GM21786 (cell line): ENCODE measurements at regions not wholly inside any gene's neighbourhood (a gene's known extent, or its start where the extent isn't known, plus 50 kb on each side); places are given as distances from the start of the nearest gene placed in this dataset.
"Not testable (repeated sequence)": the region's sequence is repeated elsewhere in the genome, so short reads cannot be mapped to it uniquely, and the experiment has no call there.

ENCODE experiments used
- ATAC-seq: cut with Tn5 transposase; IDR thresholded peaks from one replicate; pipeline ENCODE4 v1.9.1; 2021; ENCODE audit not compliant: unreplicated experiment

DNA sequence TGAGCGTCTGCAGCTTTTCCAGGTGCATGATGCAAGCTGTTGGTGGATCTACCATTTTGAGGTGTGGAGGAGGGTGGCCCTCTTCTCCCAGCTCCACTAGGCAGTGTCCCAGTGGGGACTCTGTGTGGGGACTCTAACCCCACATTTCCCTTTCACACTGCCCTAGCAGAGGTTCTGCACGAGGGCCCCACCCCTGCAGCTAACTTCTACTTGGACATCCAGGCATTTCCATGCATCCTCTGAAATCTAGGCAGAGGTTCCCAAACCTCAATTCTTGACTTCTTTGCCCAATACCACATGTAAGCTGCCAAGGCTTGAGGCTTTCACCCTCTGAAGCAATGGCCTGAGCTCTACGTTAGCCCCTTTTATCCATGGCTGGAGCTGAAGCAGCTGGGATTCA is 61.4 kb upstream of the HGFAC start:
- ATAC-seq: not testable (repeated sequence)

DNA sequence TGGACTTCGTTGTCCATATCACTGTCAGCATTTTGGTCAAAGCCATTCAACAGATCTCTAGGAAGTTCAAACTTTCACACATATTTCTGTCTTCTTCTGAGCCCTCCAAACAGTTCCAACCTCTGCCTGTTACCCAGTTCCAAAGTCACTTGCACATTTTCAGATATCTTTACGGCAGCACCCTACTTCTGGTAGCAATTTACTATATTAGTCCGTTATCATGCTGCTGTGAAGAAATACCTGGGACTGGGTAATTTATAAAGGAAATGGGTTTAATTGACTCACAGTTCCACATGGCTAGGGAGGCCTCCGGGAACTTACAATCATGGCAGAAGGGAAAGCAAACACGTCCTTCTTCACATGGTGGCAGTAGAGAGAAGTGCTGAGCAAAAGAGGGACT is 60.6 kb upstream of the HGFAC start:
- ATAC-seq: not testable (repeated sequence)

DNA sequence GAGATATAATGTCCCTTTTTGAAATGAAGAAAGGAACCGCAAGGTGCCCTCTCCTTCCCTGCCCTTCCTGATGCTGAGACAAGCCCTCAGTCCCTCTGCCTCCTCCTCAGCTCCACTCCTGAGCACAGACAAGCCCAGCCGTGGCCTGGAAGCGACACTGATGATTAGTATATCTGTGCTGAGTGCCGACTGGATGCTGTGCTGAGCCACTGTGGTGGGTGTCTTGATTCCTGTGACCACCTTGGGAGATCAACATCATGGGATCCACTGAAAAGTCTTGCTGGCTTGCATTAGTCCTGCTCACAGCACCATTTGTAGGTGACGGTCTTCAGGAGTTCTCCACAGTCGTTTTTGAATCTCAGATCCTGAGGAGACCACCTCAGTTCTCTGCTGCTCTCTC is 59.5 kb upstream of the HGFAC start:
- ATAC-seq: no peak

DNA sequence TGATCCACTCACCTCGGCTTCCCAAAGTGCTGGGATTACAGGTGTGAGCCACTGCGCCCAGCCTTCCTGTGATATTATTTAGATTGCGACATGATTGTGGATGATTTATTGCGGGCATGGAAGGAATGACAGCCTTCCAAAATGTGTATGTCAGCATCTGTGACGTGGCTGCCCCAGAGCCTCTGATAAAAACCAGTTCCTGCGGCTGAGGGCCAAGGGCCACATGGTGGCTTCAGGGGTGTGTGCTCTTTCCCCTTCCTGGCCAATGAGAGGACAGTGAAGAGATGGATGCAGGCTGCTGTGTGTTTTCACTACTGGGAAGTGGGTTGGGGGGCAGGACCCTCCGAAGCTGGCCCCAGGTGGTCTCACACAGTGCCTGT is 57.4 kb upstream of the HGFAC start:
- no peak for ATAC-seq

DNA sequence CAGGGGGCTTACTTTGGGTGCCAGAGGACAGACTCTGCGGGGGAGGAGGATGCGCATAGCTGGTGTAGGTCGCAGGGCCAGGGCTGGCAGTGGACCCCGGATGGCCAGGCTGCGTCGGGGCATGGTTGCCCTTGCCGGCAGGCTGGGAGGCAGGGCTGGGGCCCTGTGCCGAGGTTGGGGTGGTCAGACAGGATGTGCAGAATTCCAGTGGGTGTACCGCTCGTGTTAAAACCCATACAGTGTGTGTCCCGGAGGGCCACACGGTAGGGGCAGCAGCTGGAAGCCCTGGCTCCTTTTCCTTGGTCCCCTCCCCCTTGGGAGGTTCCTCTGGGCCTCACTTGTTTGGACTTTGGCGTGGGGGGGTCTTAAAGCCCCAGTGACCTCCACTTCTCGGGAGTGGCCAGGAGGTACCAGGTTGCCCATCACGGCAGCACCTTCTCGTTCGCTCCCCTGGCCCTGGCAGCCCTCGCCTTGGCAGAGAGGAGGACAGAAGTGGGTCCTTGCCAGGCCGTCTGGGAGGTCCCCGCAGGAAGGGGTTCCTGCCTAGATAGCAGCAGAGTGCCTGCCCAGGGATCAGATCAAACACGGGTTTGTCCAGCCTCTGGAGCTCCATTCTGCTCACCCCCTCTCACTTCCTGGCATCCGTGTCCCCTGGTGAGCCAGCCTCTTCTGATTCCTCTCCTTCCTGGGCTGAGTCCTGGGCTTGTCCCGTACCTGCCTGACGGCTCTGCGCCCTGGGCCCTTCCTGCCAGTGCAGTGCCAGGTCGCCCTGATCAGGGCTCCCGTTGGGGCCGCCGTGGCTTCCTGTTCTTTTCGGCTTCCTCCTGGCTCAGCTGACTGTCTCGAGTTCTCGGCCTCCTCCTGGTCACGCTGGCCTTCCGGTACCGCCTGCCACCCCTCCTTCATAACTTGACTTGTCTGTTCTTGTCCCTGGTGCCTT is 56.7 kb upstream of the HGFAC start:
- no peak for ATAC-seq

DNA sequence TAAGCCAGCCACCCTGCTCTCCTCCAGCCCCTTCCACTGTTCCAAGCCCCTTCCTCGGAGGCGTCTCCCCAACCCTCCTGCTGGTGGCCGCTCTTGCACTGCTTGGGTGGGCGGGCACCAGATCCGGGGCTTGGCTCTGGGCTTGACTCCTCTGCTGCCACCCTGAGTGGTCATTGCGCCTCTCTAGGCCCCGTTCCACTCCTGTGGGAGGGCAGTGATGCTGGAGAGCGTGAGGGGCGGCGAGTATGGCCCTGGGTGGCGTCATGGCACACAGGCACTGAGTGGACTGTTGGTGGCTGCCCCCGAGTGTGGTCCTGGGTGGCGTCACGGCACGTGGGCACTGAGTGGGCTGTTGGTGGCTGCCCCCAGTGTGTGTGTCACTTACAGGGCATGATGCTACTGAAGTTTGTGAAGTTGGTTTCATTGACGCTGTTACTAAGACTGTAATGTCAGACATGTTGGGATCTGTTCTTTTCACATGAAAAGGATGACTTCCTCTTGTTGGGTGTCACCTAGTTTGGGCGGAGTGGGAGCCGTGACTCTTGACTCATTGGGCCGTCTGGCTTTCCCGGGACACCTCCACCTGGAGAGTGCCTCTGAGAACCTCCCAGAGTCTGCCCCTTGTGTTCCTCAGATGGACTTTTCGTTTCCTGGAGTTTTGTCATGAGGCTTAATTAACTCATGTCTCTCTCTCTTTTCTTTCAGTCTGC is 55.9 kb upstream of the HGFAC start:
- no peak for ATAC-seq

DNA sequence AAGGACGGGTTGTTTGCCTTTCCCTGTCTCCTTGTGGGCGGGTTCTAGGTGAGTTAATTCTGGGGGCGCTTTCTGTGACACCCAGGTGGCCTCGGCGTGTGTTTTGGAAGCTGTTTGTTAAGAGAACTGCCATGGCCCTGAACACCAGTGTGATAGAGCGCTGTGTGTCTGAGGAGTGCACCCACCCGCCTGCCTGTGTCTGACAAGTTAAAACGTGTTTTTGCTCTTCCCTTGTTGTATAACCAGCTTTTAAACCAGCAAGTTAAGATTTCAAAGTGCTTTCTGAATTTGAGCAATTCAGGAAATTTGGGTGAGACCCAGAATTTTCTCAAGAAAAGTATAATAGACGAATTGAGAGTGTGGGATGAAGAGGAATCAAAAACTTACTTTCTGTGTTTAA is 55.2 kb upstream of the HGFAC start:
- no peak for ATAC-seq

DNA sequence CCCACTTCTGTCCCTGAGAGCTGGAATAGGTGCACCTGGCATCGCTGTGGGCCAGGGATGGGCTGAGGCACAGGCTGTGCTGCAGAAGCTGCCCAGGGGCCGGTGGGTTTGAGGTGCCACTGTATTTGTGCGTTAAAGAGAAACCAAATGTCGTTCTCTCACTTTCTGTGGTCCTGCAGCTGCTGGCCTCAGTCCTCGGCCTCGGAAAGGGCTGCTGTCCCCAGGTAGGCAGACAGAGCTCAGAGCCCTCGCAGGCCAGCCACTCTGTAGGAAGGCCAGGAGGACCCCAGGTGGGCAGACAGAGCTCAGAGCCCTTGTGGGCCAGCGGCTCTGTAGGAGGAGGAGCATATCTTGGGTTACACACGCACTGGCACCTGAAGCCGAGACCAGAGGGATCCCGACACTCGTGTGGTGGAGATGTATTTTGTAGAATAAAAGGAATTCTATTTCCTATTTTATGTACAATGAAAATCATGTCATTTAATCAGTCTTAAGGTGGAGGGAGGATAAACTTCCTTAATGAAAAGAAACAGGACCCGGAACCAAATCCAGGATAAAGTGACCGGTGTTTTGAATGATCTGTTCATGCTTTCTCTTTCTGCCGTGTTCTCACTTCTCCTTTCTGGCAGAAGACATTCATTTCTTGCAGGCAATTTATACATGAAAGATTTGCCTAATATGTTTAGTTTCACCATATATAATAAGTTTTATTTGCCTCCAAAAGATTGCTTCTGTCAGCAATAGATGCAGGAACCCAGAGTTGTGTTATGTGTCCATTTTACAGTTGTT is 54.4 kb upstream of the HGFAC start:
- peak; percentile 54 for ATAC-seq

DNA sequence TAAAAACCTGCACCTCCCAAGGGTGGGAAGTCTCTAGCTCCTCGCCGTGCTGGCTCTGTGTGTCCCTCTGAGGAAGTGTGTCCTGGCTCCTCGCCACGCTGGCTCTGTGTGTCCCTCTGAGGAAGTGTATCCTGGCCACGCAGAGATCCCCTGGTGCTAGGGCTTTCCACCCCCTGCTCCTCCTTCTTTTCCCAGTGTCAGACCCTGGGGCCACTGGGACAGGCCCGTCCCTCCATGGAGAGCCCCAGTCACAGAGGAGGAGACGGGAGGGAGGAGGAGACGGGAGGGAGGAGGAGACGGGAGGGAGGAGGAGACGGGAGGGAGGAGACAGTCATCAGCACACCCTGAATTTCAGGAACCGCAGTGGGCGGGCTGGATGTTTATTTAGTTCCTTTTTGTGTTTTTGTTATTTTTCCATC is 53.8 kb upstream of the HGFAC start:
- ATAC-seq: peak; percentile 32

DNA sequence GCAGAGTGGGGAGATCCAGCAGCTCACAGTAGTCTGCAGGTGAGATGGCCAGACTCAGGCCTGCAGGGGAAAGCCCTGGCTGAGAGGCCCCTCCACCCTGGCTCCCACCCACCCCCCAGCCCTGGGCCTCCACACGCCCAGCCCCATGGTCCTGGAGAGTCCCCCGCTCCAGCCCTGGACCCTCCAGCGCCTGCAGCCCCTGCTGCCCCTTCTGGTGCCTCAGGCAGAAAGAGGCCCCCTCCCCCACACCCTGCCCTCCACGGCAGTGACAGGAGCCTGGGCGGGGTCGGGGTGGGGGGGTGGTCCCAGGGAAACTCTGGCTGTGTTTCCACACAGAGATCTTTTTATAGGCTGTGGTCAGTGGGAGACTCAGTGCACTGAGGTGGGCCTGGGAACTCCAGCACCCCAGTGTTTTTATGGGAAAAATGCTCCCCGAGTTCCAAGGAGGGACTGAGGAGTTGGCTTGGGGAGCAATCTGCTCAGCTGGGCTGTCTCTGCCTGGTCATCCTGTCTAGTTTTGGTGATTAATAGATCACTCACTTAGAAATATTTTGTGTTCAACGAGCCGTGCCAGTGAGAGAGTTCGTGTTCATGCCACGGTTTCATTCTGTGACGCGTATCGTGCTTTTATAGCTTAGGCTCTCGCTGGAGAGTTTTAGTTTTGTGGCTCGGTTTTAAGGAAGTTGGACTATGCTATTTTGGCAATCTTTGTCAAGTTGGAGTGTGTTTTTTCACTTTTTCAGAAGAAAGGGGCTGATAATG is 53.1 kb upstream of the HGFAC start:
- peak; percentile 69 for ATAC-seq

DNA sequence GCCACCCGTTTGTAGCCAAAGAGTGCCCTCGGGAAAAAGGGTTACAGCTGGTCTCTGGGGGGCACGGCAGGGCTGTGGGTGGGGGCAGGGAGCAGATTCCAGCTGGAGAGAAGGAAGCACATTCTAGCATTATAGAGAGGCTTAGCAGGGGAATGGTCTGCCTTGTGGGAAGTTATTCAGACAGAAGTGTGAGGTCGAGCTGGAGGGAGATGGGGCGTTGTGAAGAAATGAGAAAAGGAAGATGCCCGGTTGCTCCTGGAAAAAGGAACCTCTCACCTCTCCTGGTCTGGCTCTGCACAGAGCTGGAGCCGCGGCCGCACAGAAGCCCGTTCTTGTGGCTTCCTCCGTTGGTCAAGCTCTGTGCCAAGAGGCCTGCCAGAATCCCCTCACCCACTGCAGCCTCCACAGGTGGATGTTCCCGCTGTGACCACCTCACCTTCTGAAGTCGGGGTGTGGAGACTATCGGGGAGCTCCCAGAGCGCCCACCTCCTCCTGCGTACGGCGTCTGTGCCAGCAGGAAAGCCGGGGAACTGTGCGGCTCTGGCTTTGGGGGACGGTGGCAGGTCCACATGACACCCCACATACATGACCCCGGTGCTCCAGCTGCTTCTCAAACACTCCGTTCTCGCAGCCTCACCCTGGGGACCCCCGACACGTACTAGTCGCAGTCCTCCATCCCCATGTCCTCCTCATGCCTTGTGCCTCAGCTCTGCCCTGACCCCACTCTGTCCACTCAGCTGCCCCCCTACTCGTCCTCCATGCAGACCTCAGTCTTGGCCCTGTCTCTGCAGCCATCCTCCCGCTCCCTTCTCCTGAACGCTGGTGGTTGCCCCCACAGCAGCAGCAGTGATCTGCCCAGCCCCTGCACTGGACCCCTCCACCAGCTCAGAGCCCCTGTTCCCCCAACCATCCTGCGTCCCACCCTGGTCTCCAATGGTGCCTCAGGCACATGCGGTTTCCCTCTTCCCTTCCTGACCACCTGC is 52.2 kb upstream of the HGFAC start:
- no peak for ATAC-seq

DNA sequence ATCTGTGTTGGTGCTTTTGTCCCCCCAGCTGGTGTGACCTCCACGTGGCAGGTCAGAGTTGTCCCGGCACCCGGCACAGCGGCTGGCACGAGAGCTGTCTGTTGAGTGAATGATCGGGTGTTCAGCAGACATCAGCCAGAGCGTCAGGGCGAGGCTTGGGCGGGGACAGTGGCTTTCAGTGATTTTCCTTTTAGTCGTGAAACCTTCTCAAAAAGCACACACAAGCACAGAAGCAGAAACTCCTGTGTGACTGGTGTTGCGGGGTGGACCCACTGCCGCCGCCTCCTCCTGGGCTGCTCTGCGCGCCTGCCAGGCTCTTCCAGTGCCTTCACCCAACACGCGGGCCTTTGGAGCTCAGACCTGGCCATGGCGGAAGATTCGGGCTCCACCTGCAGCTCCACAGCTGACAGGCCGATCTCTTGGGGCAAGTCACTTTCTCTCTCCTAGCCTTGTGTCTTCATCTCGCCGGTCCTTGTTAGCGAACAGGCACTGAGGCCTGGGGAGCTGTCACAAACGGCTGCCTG is 51.4 kb upstream of the HGFAC start:
- ATAC-seq: no peak

DNA sequence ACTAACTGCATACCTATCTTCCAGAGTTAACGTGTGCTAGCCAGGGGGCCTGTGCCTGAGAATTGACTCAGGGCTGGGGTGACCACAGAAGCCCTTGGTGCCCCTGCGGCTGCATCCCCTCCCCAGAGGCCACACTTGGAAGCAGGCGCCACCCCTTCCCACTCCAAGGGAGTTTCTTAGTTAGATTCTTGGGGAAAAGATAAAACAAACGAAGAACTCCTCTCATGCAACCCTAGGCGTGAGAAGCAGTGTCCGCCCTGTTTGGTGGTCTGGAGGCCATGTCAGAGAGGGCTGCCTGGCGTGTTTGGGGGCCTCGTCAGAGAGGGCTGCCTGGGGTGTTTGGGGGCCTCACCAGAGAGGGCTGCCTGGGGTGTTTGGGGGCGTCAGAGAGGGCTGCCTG is 50.3 kb upstream of the HGFAC start:
- ATAC-seq: no peak
